GM12872 (cell line): ENCODE measurements at regions not wholly inside any gene's neighbourhood (a gene's known extent, or its start where the extent isn't known, plus 50 kb on each side); places are given as distances from the start of the nearest gene placed in this dataset.

Source experiments
- TF ChIP-seq, protein P1 (sequence below): IDR thresholded peaks from 3 replicates; pipeline ENCODE4 v1.5.1; 2011; ENCODE audit warnings: low read depth, mild to moderate bottlenecking, low read length, moderate library complexity; ENCODE audit not compliant: insufficient read depth

DNA sequence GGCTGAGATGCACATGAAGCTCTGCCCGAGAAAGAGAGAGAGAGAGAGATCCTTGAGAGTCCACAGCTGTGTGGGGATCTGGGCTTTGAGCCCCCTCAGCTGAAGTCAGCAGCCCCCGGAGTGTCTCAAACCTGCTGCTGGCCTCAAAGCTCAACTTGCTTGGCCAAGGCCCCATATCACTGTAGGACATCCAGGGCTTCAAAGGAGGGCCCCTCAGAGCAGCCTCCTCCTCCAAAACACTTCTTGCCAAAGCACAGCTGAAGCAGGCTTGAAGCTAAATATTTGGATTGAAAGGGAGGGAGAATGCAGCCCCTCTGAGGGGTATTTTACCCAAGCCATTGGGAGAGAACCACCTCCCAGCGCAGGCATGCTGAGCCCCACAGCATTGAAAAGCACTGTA is 357.6 kb downstream of the OSR1 start:
- TF ChIP-seq, protein P1, sequence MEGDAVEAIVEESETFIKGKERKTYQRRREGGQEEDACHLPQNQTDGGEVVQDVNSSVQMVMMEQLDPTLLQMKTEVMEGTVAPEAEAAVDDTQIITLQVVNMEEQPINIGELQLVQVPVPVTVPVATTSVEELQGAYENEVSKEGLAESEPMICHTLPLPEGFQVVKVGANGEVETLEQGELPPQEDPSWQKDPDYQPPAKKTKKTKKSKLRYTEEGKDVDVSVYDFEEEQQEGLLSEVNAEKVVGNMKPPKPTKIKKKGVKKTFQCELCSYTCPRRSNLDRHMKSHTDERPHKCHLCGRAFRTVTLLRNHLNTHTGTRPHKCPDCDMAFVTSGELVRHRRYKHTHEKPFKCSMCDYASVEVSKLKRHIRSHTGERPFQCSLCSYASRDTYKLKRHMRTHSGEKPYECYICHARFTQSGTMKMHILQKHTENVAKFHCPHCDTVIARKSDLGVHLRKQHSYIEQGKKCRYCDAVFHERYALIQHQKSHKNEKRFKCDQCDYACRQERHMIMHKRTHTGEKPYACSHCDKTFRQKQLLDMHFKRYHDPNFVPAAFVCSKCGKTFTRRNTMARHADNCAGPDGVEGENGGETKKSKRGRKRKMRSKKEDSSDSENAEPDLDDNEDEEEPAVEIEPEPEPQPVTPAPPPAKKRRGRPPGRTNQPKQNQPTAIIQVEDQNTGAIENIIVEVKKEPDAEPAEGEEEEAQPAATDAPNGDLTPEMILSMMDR: no peak

DNA sequence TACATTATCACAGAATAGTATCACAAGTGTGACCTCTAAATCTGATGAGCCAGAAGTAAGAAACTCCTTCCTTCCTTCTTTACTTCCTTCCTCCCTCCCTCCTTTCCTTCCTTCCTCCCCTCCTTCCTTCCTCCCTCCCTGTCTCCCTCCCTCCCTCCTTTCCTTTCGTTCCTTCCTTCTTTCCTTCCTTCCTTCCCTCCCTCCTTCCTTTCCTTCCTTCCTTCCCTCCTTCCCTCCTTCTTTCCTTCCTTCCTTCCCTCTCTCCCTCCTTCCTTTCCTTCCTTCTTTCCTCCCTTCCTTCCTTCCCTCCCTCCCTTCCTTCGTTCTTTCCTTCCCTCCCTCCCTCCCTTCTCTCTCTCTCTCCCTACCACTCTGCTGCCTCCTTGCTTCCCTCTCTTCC is 359.2 kb downstream of the OSR1 start:
- TF ChIP-seq, protein P1: no peak

DNA sequence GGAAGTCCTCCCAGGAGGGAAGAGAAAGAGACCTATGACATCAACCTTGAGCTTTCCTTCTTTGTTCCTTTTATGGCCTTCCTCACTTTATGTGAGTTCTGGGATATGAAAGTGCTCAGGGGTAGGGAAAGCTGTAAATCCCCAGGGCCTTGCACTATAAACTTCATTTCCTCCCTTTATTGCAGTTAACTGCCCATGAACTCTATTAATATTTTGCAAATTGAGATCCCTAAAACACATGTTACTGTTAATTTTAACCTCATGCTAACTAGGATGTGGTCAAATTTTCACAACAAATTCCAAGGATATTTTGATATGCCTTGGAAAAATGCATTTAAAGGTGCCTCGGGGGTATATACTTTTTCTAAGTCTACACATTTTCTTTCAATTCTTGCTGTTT is 359.9 kb downstream of the OSR1 start:
- TF ChIP-seq, protein P1: no peak

DNA sequence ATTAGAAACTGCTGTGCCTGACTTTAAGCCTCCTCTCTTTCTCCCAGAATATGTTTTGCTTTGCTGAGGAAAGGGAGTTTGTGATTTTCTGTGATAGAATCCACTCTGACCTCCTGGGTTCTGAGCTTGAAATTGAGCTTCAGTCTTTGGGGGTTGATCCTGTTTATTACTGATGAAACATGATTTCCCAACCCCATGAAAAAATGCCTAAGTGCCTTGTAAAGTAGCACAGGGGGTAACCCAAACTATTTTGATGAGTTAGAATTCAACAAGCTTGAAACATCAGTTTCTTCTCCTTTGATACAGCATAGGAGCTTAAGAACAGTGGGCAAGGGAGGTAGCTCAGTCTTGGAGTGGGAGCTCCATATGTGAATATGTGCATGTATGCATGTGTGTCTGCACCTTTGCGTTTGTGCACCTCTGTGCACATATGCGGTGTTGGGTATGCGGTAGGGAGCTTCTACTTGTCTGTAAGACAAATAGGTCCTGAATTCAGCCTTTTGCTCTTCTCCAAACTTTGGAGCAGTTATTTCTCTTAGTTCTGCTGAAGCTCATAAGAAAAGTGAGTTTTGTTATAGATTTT is 364.6 kb downstream of the OSR1 start:
- TF ChIP-seq, protein P1: no peak

DNA sequence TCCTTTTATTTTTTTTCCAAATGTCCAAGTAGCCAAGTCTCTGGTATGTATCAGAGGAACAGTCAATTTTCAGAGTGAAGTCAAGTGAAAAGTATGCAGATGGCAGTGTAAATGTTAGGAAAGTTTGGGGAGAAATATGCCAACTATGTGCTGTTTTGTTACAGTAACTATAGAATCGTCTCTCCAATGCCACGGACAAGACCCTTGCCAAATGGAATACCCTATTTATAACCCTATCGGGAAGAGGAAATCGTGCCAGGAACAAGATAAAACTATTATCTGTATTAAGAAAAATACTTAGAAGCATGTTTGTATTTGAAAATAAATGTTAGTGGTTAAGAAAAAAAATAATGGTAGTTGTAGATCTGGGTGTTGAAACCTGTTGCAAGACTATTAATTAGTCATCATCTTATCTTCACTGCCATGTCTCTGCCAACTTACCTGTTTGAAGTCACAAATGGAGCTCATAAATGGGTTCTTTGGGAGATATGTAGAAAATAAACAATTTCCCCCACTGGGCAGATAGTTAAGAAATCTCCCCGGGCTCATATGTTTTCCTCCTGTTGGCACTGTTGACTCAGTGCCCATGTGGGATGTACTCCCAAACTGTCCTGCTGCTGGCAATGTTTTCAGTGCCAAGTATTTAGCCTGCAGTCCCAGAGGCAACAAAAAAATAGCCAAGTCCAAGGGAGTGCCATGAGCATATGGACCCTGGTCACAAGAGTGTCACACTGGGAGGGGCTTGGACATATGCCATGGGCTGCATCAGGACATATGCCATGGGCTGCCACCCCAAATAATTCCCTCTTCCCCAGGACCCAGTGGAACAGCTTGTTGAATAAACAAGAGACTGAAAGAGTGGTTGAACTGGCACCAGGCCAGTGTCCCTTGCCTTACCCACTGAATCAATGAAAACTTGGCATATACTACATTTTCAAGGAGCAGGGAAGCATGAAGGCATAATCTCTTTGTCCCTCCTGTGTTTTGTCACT is 366.9 kb downstream of the OSR1 start:
- TF ChIP-seq, protein P1: no peak

DNA sequence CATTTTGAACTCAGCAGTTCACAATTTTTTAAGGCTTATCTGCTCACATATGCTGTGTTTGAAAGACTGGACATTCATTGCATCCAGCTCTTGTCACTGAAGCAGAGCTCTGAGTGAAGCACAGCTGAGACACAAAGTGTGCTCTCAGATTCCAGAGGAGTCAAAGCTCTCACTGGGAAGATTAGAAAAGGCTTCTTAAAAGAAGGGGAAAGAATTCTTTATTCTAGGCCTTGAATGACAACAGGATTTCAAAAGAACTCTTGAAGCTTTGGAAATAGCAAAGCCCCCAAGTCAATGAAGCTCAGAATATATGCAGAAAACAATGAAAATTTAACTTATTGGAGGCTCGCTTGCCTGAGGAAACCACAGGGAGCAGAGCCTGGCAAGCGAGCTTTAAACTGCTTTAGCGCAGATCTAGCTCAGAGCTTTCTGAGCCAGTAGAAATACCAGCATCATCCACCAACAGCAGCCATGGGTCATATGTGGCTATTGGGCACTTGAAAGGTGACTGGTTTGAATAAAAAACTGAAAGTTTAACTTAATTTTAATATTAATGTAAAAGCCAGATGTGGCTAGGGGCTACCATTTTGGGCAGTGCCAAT is 369.7 kb downstream of the OSR1 start:
- TF ChIP-seq, protein P1: no peak

DNA sequence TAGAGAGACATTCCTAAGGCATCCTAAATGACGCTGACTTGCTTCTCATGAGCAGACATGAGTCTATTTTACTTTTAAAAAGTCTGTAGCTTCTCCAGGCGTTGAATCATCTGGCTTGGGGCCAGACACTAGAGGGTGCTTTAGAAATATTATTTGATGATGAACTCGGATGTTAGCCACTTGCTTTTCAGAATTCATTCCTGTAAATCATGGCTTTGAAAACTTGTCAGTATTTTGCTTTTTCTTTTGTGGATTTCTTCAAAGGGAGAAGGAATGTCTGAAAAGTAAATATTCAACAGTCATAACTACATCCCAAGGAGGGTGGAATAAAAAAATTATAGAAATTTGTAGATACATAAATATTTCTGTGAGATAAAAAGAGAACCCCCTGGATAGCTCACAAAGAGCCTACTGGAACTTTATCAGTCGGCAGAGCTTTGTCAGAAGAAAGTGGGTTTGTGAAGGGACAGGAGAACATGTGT is 370.8 kb downstream of the OSR1 start:
- TF ChIP-seq, protein P1: no peak
